Fibroblast of villous mesenchyme (primary cell): ENCODE measurements at regions not wholly inside any gene's neighbourhood (a gene's known extent, or its start where the extent isn't known, plus 50 kb on each side); places are given as distances from the start of the nearest gene placed in this dataset.

Experiments used
- DNase-seq: peaks from one replicate; pipeline ENCODE4 v3.0.0-alpha.2; 2010; ENCODE audit warnings: low read depth
- H3K4me3 ChIP-seq: 2 replicates; pipeline ENCODE4 v1.5.1; 2011; ENCODE audit warnings: low read depth, mild to moderate bottlenecking, low read length
- CTCF ChIP-seq: IDR thresholded peaks from 2 replicates; pipeline ENCODE4 v1.5.1; 2012; ENCODE audit warnings: low read depth, mild to moderate bottlenecking, low read length; ENCODE audit not compliant: insufficient read depth

- no peak overlapping the region for H3K4me3 ChIP-seq
- TF ChIP-seq CTCF = no peak
- DNase-seq = no peak
Observed at GRCh38 chr3:154893813-154894212, 186.3 kb upstream of the MME start.

- H3K4me3 ChIP-seq = no peak overlapping the region
- DNase-seq = no peak
- TF ChIP-seq CTCF = no peak
Observed at GRCh38 chr3:154889227-154889634, 190.9 kb upstream of the MME start.

GRCh38 chr3:154887869-154888268 is 192.2 kb upstream of the MME start:
- TF ChIP-seq CTCF = no peak
- H3K4me3 ChIP-seq = no peak overlapping the region
- no peak for DNase-seq

GRCh38 chr3:154886437-154886836 is 193.7 kb upstream of the MME start:
- TF ChIP-seq CTCF = no peak
- DNase-seq = peak; percentile 98
- H3K4me3 ChIP-seq = no peak overlapping the region

GRCh38 chr3:154885418-154885817 is 194.7 kb upstream of the MME start:
- no peak for TF ChIP-seq CTCF
- peak; percentile 36 for DNase-seq
- H3K4me3 ChIP-seq = no peak overlapping the region

GRCh38 chr3:154884952-154885351 is 195.2 kb upstream of the MME start:
- TF ChIP-seq CTCF = no peak
- DNase-seq = peak; percentile 38
- no peak overlapping the region for H3K4me3 ChIP-seq

- no peak overlapping the region for H3K4me3 ChIP-seq
- no peak for DNase-seq
- no peak for TF ChIP-seq CTCF
Observed at GRCh38 chr3:154875142-154875541, 205.0 kb upstream of the MME start.
